G401.6 (cell line): ENCODE measurements at regions not wholly inside any gene's neighbourhood (a gene's known extent, or its start where the extent isn't known, plus 50 kb on each side); places are given as distances from the start of the nearest gene placed in this dataset.
"Not testable (repeated sequence)": the region's sequence is repeated elsewhere in the genome, so short reads cannot be mapped to it uniquely, and the experiment has no call there.

Experiments used
- FAIRE-seq: peaks from 2 replicates; lab custom pipeline; 2012; peaks lifted over from hg19 to GRCh38; lab: Jason Lieb, UNC

DNA sequence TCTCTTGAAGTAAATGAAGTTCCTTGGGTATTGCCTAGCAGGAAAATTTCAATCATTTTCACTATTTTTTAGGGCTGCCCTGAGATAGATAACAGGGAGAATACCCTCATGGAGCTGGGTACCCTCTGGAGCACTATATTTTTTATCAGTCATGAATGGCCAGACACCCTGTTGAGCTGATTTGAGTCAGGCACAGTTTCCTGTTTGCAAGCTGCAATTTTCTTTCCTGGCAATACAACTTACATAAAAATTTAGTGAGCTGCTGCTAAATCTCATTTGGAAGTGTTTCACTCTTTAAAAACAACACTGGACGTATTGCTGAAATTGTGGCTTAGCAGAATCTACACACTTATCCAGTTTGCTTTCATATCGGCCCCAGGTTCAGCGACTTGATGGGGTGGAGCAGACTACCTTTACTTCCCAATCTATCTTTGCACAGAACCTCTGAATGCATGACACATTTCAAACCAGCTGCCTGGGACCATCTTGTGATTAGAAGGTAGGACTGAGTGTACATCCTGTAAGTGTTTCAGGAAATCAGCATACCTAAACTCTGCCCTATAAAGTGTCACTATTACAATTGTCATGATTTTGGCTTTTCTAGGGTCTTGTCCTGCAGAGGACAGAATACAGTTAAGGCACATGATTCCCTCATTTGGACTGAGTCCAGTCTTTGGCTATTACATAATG, 125.7 kb upstream of the FAM3C start:
- no peak for FAIRE-seq

DNA sequence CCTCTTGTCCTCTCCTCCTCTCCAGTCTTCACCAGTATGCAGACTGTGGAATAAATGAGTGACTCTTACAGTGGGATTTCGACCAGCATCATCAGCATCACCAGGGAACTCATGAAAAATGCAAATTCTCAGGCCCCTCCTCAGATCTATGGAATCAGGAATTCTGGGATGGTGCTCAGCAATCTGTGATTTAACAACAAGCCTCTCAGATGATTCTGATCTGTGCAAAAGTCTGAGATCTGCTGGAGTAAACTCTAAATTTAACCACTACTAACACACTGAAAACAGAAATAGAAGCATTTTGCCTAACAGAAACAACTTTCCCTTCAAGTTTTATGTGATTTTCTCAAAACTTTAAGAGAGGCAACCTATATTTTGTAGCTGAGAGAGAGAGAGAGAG, 124.8 kb upstream of the FAM3C start:
- no peak for FAIRE-seq

DNA sequence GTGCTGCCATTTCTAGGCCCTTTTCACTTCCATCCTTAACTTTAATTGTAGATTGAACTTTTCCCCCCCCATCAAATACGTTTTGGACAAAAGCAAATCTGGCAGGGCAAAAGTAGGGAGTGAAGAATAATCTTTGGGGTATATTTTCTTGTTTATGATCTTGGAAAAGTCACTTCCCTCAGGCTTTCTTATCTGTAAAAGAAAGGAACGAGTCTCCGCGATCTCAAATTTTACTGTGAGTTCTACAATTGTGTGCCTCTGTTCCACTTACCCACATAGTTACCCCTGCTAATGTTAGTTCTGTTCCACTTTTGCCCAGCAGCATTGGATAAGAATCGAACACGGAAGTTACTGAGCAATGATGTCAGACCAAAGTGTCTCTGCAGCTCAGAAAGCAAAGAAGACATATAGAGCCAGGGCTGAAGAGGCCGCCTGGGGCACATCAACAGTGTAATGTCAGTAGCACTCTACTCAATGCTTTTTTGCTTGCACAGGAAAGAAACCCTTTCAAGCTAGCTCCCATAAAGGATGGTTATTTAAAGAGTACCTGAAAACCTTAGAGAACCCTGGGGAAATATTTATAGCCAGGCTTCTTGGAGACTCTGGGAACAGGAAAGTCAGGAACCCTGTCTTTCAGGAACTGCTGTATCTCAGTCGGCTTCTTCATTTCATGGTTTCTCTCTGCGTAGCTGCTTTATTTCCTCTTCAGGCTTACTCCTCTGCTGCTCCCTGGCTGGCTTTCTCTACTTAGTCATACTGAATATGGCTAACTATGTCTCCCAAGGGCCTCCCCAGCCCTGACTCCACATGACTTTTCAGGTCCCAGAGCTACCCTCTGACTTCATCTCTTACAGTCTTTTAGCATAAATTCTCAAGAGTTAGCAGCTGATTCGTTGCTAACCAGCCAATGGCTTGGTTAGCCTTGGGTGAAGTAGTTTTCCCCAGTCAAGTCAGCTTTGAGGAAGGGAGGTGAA, 123.7 kb upstream of the FAM3C start:
- FAIRE-seq, result no peak

DNA sequence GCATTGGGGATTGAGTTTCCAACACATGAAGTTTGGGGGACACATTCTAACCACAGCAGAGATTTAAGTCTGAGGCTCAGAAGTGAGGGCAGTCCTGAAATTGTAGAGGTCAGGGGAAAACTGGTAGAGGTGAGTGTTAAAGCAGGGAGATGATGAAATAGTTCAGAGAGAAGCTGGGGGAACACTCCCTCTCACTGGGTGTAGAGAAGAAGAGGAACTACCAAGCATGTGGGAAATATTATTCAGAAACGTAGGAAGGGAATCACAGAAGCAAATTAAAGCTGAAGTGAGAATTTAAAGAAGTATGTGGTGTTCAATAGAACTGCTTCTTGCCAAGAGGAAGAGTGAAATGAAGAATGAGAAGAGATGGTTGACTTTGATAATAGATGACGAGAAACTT, 121.5 kb upstream of the FAM3C start:
- no peak for FAIRE-seq

DNA sequence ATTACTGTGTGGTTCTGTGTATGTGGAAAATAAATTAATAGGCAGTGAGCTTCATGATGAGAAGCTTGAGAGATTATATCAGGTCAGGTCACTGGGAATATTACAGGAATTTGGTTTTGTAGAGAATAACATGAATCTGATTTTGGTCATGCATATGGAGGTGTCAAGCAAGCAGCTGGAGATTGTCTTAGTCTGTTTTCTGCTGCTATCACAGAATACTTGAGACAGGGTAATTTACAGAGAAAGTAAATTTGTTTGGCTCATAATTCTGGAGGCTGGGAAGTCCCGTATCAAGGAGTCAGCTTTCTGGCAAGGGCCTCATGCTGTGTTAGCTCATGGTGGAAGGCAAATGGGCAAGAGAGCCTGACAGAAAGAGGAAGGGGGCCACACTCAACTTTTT, 120.7 kb upstream of the FAM3C start:
- no peak for FAIRE-seq

DNA sequence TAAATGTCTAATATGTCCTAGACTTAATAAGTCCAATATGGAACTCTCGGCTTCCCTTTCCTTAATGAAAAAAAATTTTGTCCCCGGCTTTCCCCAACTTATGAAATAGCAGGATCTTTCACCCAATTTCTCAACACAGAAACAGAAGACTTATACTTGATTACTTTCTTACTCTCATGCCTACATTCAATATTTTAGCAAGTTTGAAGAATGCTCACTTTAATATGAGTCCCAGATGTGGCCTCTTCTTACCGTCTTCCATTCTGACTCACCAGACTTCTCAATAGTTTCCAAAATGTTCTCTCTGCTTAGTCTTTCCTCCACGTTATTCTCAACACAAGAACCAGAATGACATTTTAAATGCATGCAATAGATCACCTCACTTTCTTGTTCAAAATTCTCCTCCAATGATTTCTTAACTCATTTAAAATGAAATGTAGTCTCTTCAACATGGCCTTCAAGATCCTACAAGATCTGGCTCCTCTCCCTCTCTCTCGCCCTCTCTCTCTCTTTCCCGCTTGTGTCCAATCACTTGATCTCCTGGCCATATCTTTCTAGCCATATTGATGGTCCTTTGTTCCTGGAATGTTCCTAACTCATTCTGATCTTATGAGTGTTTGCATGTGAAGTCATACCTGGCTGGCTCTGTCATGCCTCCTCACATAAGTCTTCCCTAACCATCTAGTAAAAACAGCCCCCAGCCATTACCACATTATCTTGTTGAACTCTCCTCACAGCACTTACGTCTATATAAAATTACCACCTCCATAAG, 119.7 kb upstream of the FAM3C start:
- FAIRE-seq, result no peak

DNA sequence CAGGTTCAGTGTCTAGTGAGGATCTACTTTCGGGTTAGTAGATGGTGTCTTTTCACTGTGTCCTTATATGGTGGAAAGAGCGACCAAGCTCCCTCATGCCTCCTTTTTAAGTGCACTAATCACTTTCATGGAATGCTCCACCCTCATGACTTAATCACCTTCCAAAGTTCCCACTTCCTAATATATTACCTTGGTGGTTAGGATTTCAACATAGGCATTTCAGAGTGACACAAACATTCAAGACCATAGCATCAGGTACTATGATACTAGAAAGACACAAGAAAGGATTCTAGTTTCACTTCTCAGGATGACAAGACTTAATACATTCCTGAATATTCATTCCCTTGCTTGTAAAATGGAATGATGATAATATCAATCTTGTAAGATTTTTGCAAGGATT, 119.1 kb upstream of the FAM3C start:
- FAIRE-seq, result no peak

DNA sequence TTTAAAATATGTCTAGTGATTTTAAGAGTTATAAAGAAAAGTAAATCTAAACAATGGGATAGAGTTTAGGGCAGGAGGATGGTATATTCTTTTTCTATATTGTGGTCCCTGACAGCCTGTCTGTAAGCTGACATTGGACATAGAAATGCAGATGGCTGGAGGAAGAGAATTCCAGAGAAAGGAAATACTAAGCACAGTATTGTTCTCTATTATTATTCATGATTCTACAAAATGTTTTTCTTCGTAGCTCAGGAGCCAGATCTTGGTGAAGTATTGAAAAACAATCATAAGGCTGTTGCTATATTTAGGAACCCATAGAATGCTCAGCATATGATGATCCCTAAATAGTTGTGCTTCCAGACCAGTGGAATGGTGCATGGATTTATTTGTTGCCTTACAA, 117.0 kb upstream of the FAM3C start:
- no peak for FAIRE-seq

DNA sequence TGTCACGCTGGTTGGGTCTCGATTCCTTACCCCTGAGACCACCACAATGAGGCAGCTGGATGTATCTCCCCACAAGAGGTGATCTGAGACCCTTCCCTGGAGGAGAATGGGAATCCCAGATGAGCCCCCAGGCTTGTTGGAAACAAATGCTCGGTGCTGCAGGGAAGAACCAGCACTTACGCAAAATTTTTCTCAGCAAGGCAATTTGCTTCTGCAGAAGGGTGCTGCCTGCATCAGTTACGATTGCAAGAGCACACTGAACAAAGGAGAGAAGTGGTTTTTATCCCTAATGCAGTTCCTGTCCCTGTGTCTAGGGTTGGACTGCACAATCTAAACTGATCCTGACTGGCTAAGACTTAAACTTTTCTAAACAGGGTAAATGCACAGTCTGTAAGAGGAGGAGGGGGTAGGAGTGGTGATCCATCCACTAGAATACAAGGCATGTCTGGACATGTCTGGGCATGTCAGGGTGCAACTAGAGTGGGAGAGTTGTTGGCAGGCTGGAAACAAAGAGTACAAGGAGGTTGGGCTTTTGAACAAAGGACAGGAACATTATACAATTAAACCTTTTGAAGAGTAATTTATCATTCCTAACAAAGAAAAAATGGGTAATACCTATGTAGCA, 114.9 kb upstream of the FAM3C start:
- no peak for FAIRE-seq

DNA sequence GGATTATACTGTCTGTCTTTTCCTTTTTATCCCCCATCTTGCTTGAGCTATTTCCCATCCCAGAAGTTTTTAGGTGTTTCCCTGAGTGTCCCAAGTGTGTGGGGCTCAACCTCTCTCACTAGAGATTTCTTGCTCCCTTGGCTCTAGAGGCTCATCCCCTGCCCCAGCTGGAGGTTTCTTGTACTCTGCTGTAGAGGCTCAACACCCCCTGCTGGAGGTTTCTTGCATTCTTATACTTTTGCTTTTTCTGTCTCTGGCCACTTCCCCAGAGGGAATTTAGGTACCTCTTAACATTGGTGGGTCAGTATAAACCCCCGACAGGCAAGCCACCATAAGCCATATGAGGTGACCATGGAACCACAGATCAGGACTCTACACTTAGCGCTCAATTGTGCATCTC, 114.2 kb upstream of the FAM3C start:
- FAIRE-seq, result no peak

DNA sequence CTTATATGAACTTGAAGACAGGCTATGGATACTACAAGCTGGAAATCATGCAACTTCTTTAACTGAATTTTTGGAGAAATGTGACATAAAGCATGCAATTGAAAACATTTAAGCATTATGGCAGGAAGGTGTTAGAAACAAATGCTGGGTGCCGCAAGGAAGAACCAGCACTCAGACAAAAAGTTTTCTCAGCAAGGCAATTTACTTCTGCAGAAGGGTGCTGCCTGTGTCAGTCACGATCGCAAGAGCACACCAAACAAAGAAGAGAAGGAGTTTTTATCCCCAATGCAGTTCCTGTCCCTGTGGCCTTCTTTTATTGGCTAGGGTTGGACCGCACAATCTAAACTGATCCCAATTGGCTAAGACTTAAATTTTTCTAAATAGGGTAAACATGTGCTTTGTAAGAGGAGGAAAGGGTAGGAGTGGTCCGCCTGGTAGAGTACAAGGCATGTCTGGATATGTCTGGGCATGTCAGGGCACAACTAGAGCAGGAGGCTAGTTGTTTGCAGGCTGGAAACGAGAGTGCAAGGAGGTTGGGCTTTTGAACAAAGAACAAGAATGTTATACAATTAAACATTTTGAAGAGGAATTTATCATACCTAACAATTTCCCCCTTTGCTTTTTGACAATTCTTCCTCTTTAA, 109.6 kb upstream of the FAM3C start:
- FAIRE-seq, result no peak

DNA sequence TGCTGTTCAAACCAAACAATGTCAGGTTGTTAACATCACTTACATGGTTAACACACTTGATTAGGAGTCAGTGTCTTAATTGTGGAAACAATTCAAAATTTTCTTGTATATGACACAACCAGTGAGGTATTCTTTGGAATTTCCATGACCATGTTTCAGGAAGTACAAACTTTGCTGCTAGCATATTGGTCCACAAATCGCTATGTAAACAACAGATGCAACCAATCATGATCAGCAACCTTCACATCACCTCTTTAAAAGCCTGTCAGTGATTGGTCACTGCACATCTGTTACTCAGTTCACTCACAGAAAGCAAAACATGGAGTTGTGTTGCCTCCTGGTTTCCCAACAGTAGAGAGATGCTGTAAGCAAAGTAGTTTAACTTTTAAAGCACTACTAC, 108.9 kb upstream of the FAM3C start:
- FAIRE-seq, result no peak

DNA sequence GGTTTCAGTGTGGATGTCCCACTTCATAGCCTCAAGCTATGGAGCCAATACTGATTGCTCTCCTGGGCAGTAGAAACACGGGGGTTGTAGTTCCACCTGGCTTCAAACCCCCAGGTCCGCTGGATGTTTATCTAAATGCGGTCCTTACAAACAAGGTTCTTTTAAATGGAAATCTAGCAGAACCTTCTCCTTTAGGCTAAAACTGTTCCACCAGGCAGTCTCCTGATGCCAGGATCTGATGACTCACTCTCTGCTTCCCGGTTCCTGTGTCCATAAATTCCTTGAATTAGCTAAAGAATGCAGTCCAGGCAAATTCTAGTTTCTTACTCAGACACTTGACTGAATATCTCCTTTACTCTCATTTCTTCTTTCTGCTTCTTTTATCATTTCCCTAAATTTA, 108.4 kb upstream of the FAM3C start:
- FAIRE-seq, result no peak

DNA sequence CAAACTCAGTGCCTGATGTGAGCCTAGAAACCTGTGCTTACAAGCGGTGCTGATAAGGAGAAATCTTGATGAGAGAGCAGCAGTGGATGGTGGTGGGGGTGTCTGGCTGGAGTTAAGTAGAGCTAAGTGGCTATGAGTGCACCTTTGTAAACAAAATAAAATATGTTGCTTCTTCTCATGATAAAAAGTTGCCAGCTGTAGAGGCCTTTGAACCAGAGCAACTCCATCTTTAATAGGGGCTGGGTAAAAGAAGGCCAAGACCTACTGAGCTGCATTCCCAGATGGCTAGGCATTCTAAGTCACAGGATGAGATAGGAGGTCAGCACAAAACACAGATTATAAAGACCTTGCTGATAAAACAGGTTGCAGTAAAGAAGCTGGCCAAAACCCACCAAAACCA, 107.6 kb upstream of the FAM3C start:
- FAIRE-seq, result no peak

DNA sequence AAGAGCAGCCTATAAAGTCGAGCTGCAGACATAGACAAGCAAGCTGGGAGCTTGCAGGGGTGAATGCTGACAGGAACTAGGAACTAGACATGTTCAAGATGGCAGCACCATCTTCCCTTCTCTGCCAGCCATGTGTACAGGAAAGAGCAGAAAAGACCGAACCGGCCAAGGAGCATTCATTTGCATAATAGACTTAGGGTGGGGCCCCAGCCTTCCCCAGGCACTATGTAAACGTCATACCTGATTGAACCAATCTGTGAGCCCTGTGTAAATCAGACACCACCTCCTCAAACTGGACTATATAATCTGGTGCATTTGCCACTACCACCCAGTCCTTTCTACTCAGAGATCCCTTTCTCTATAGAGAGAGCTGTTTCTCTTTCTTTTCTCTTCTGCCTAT, 106.9 kb upstream of the FAM3C start:
- no peak for FAIRE-seq

DNA sequence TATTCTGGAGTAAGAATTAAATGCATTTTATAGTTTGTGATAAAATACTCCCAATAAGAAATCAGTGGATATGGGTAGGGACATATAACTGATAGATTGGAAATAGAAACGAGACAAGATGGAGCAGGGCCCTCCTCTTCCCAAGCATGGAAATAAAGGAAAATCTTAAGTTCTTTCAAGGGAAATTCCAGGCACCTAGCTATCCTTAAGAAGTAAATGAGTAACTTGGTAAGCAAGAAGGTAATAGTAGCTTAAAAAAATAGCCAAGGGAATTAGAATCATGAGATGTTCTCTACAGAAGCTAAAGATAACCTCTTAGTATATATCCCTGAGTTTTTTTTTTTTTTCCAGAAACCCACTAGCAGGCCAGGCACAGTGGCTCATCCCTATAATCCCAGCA, 105.5 kb upstream of the FAM3C start:
- no peak for FAIRE-seq

DNA sequence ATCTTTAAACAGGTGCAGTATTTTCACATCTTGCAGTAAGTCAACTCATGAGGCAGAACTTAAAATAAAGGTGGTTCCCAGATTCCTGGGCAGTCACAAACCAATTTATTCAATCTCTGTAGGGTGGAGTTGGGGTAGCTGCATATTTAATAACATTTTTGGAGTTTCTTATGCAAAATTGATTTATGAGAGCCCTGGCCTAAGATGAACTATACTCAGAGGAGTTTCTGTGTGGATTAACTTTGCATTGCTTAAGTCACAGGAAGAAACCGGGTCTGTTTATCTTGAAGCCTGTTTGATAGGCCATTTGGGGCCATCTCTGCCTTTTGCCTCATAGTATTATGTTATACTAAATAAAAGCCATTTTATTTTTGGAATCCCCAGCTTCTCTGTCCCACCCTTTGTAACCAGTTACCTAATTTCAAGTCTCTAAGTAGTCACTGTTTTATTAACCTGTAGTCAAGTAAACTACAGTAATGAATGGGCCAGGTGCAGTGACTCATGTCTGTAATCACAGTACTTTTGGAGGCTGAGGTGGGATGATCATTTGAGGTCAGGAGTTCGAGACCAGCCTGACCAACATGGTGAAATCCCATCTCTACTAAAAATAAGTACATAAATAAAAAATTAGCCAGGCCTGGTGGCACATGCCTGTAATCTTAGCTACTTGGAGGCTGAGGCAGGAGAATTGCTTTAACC, 104.4 kb upstream of the FAM3C start:
- FAIRE-seq, result no peak

DNA sequence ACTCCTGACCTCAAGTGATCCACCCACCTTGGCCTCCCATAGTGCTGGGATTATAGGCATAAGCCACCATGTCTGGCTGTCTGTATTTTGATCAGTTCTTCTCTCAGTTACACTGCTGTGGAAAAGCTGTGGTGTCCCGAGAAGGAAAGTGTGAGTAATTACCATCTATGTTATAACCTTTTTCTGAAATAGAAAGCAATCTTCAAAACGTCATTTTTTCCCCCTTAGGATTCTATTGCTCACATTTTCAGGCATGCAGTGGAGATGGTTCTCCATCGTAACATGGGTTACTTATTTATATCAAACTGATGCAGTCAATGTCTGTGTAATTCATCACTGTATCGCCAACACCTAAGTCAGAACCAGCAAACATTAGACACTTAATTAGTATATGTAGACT, 103.5 kb upstream of the FAM3C start:
- FAIRE-seq, result no peak

DNA sequence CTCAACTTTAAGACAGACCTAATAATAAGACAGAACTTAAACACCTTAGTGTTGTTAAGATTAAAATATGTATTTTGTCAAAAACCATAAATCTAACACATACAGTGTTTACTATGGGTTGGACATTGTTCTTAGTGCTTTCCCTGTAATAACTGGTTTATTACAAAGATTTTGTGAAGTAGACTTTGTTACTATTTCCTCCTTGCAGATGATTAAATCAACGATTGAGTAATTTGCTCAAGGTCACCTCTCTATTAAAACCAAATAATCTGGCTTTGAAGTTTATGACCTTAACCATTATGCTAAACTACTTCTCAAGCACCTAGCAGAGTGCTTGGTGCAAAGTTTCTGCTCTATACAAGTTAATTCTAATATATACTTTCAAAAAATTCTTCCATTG, 102.7 kb upstream of the FAM3C start:
- no peak for FAIRE-seq

DNA sequence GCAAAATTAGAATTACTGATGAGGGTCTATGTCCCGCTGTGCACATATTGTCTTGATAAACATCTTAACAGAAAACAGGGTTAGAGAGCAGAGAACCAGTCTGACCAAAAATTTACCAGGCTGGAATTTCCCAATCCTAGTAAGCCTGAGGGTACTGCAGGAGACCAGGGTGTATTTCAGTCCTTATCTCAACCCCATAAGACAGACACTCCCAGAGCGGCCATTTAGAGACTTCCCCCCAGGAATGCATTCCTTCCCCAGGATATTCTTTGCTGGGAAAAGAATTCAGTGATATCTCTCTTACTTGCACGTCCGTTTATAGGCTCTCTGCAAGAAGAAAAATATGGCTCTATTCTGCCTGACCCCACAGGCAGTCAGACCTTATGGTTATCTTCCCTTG, 101.4 kb upstream of the FAM3C start:
- FAIRE-seq, result not testable (repeated sequence)

DNA sequence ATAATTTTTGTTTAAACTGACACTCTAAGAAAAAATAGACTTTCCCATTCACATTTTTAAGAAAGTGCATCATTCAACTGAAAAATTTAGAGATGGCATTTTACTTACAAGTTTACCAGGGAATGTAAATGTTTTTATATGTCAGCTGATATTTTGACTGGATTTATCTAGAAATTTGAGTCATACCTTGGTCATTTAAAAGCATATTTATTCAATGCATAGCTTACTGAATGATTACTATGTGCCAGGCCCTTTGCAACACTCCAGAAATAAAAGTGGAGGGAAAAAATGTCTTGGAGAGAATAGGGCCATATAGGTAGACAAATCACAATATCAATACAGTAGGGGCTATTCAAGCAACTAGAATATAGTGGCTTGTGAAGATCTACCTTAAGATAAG, 98.4 kb upstream of the FAM3C start:
- no peak for FAIRE-seq
